CD14-positive monocyte (primary cell): ENCODE measurements at regions not wholly inside any gene's neighbourhood (a gene's known extent, or its start where the extent isn't known, plus 50 kb on each side); places are given as distances from the start of the nearest gene placed in this dataset.

ENCODE experiments used
- DNase-seq, 3 donors: peaks; one replicate each; pipeline ENCODE4 v3.0.0-alpha.2; 2011 to 2022
- H2AFZ ChIP-seq: 2 replicates; pipeline ENCODE4 v1.6.0; 2012; ENCODE audit warnings: mild to moderate bottlenecking, low read depth, low read length, inconsistent platforms; ENCODE audit not compliant: insufficient read depth, poor library complexity, severe bottlenecking
- H3K27ac ChIP-seq, 2 donors: 1 replicate in 1 of 2; 2 replicates in 1 of 2; pipeline ENCODE4 v1.5.1; 2012 to 2013; ENCODE audit warnings: low read length in 2 of 2, control low read depth in 1 of 2, inconsistent platforms in 1 of 2, low read depth in 1 of 2, mild to moderate bottlenecking in 1 of 2
- H3K27me3 ChIP-seq, 2 donors: one replicate each; pipeline versions ENCODE4 v1.6.0 to v1.6.1; 2011 to 2013; ENCODE audit warnings: low read length in 2 of 2; ENCODE audit not compliant: control insufficient read depth in 2 of 2, insufficient read depth in 2 of 2
- H3K36me3 ChIP-seq, 2 donors: replicated peaks in 1 of 2; 1 replicate in 1 of 2; 2 replicates in 1 of 2; pipeline versions ENCODE4 v1.5.1 to v1.6.1; 2012 to 2013; ENCODE audit warnings: low read length in 2 of 2, control low read depth in 1 of 2, inconsistent platforms in 1 of 2, mild to moderate bottlenecking in 1 of 2; ENCODE audit not compliant: insufficient read depth in 2 of 2, control insufficient read depth in 1 of 2
- H3K4me1 ChIP-seq, 2 donors: 1 replicate in 1 of 2; 2 replicates in 1 of 2; pipeline versions ENCODE4 v1.5.1 to v1.6.1; 2012 to 2013; ENCODE audit warnings: low read length in 2 of 2, control low read depth in 1 of 2, inconsistent platforms in 1 of 2, mild to moderate bottlenecking in 1 of 2, moderate library complexity in 1 of 2; ENCODE audit not compliant: insufficient read depth in 2 of 2, control insufficient read depth in 1 of 2
- H3K4me2 ChIP-seq: replicated peaks from 2 replicates; pipeline ENCODE3; 2012; ENCODE audit warnings: low read length, moderate library complexity, mild to moderate bottlenecking; ENCODE audit not compliant: poor library complexity, severe bottlenecking; ENCODE audit errors: extremely low read depth
- H3K4me3 ChIP-seq, 3 experiments: fragments of 200-600 bp in 1 of 3; sonication (generic) in 1 of 3; replicated peaks in 1 of 3; 1 replicate in 2 of 3; 2 replicates in 1 of 3; pipeline ENCODE4 v1.5.1; 2011 to 2013; ENCODE audit warnings: low read length in 3 of 3, mild to moderate bottlenecking in 3 of 3, control low read depth in 2 of 3, low read depth in 2 of 3, inconsistent platforms in 1 of 3, moderate library complexity in 1 of 3
- H3K79me2 ChIP-seq: 2 replicates; pipeline ENCODE4 v1.6.0; 2012; ENCODE audit warnings: mild to moderate bottlenecking, control low read depth, inconsistent platforms, low read length, moderate library complexity; ENCODE audit not compliant: insufficient read depth
- H3K9ac ChIP-seq: 2 replicates; pipeline ENCODE4 v1.6.0; 2017; ENCODE audit warnings: low read length, mild to moderate bottlenecking; ENCODE audit not compliant: insufficient read depth, poor library complexity, severe bottlenecking
- H3K9me3 ChIP-seq, 2 donors: replicated peaks in 1 of 2; 1 replicate in 1 of 2; 2 replicates in 1 of 2; pipeline versions ENCODE4 v1.5.1 to v1.6.1; 2012 to 2013; ENCODE audit warnings: low read length in 2 of 2, control low read depth in 1 of 2; ENCODE audit not compliant: control insufficient read depth in 1 of 2, insufficient read depth in 1 of 2
- H4K20me1 ChIP-seq: 2 replicates; pipeline ENCODE4 v1.6.0; 2012; ENCODE audit warnings: mild to moderate bottlenecking, low read length, control low read depth, moderate library complexity; ENCODE audit not compliant: insufficient read depth
- H3K27ac Mint-ChIP-seq, 7 donors: one replicate each; pipeline ENCODE4 v1.8.0; 2020; ENCODE audit warnings: mild to moderate bottlenecking in 7 of 7, mixed read lengths in 7 of 7, moderate library complexity in 6 of 7, inconsistent platforms in 2 of 7
- H3K27me3 Mint-ChIP-seq, 3 donors: one replicate each; pipeline ENCODE4 v1.8.0; 2021 to 2022; ENCODE audit warnings: low read depth in 3 of 3, mild to moderate bottlenecking in 3 of 3, mixed read lengths in 3 of 3, moderate library complexity in 3 of 3, inconsistent platforms in 1 of 3
- H3K36me3 Mint-ChIP-seq, 2 donors: one replicate each; pipeline ENCODE4 v1.8.0; 2020; ENCODE audit warnings: mixed read lengths in 2 of 2, inconsistent platforms in 1 of 2, mild to moderate bottlenecking in 1 of 2
- H3K4me1 Mint-ChIP-seq: one replicate; pipeline ENCODE4 v1.8.0; 2020; ENCODE audit warnings: mild to moderate bottlenecking, mixed read lengths
- H3K4me3 Mint-ChIP-seq, 2 donors: one replicate each; pipeline ENCODE4 v1.8.0; 2020; ENCODE audit warnings: mild to moderate bottlenecking in 2 of 2, mixed read lengths in 2 of 2, moderate library complexity in 1 of 2
- H3K9me3 Mint-ChIP-seq, 7 donors: one replicate each; pipeline ENCODE4 v1.8.0; 2020 to 2022; ENCODE audit warnings: mixed read lengths in 7 of 7, mild to moderate bottlenecking in 6 of 7, moderate library complexity in 6 of 7, inconsistent platforms in 2 of 7
- CTCF ChIP-seq: fragments of 200-600 bp; IDR thresholded peaks from one replicate; pipeline ENCODE4 v1.8.0; 2022; ENCODE audit warnings: antibody characterized with exemption, mild to moderate bottlenecking
- whole genome bisulfite sequencing: methylation state at CpG from one replicate; pipeline ENCODE4 v1.1.5; 2013; ENCODE audit warnings: missing lambda C conversion rate; ENCODE audit not compliant: insufficient coverage; 5-methylcytosine and 5-hydroxymethylcytosine counted together
- intact Hi-C, 2 donors: fragments of 100-400 bp; cut with micrococcal nuclease; formaldehyde crosslinking; loops; one replicate each; pipeline versions ENCODE4 v1.15.0 to v1.15.1; 2023

GRCh38 chr1:163866564-163866963 lies 544.8 kb downstream of the NUF2 start:
- H3K9me3 Mint-ChIP-seq = peaks cover 0 to 14% (median 4%) of the 10 kb centered on the region in 7 donors
- H4K20me1 ChIP-seq = no peaks in the 10 kb centered on the region
- H3K27me3 Mint-ChIP-seq = no peaks in the 10 kb centered on the region
- H3K9ac ChIP-seq = no peak overlapping the region
- no peak overlapping the region for H3K4me3 ChIP-seq
- intact Hi-C loops = no loop called here
- no peak for TF ChIP-seq CTCF
- H3K27ac Mint-ChIP-seq = no peak overlapping the region
- no peak overlapping the region for H2AFZ ChIP-seq
- no peak overlapping the region for H3K4me3 Mint-ChIP-seq
- H3K9me3 ChIP-seq = peaks cover 0 to 3% of the 10 kb centered on the region in 2 donors
- no peaks in the 10 kb centered on the region for H3K36me3 Mint-ChIP-seq
- no peak overlapping the region for H3K27ac ChIP-seq
- H3K79me2 ChIP-seq = no peaks in the 10 kb centered on the region
- H3K27me3 ChIP-seq = no peaks in the 10 kb centered on the region
- H3K36me3 ChIP-seq = no peaks in the 10 kb centered on the region
- WGBS = no CpG with 5 or more reads among the region's 2 CpGs
- no peaks in the 10 kb centered on the region for H3K4me1 Mint-ChIP-seq
- H3K4me1 ChIP-seq = no peaks in the 10 kb centered on the region
- no peak overlapping the region for H3K4me2 ChIP-seq
- no peak for DNase-seq

- TF ChIP-seq CTCF = no peak
- WGBS = 80% methylated on average over 1 of the region's 2 CpGs
- no peaks in the 10 kb centered on the region for H3K36me3 Mint-ChIP-seq
These were observed 548.9 kb downstream of the NUF2 start for GRCh38 chr1:163870666-163871065.

More at GRCh38 chr1:163870666-163871065, 548.9 kb downstream of the NUF2 start:
- H4K20me1 ChIP-seq = no peaks in the 10 kb centered on the region
- DNase-seq = no peak
- no peak overlapping the region for H3K4me3 ChIP-seq
- no peak overlapping the region for H3K9ac ChIP-seq
- no peaks in the 10 kb centered on the region for H3K27me3 ChIP-seq
- no peak overlapping the region for H3K27ac ChIP-seq
- Mint-ChIP-seq H3K9me3 (peaks cover 0 to 14% (median 6%) of the 10 kb centered on the region in 7 donors), H3K4me3 (no peak overlapping the region), H3K4me1 (no peaks in the 10 kb centered on the region), H3K27me3 (no peaks in the 10 kb centered on the region), H3K27ac (no peak overlapping the region)
- no peak overlapping the region for H2AFZ ChIP-seq
- H3K79me2 ChIP-seq = no peaks in the 10 kb centered on the region
- H3K9me3 ChIP-seq = no peaks in the 10 kb centered on the region
- no peaks in the 10 kb centered on the region for H3K36me3 ChIP-seq
- no peaks in the 10 kb centered on the region for H3K4me1 ChIP-seq
- intact Hi-C loops = no loop called here
- no peak overlapping the region for H3K4me2 ChIP-seq
